ENCODE measurements at regions not wholly inside any gene's neighbourhood (a gene's known extent, or its start where the extent isn't known, plus 50 kb on each side); places are given as distances from the start of the nearest gene placed in this dataset.

DNA sequence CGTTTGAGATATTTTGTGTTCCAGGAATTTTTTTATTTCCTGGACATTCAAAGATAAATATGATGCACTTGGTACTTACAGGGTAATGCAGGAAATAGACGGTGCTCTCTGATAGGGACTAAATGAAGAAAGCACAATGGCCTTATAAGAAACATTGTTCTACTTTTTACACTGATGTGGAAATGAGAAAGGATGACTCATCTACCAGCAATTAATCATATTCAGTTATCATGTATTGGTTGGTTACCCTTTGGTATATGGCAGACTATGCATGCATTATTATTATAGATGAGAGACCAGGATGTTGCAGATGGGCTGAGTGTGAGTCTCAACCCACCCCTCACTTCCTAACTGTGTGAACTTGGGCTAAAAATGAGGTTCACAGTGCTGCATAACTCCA, 222.2 kb downstream of the FLRT2 start:
- in situ Hi-C loops (cut with HindIII; ENCODE audit: low pct_unique_long_range_greater_than_20kb, low sequenced_read_pairs), result no loop called here

GRCh38 chr14:85744573-85744972, 214.6 kb downstream of the FLRT2 start:
- CTCF ChIA-PET, result no interaction called here
- intact Hi-C loops (cut with micrococcal nuclease; ENCODE audit: unreplicated experiment), result no loop called here
- in situ Hi-C loops (cut with HindIII; ENCODE audit: low pct_unique_long_range_greater_than_20kb, low sequenced_read_pairs), result no loop called here
- Histone ChIP-seq H3K36me3 (ENCODE audit: control insufficient read depth, insufficient read depth, low read length) (no peaks in the 10 kb centered on the region), H3K4me3 (ENCODE audit: low read depth in 2 of 2, low read length in 2 of 2) (no peak overlapping the region), H3K27ac (ENCODE audit: low read length) (no peak overlapping the region), H3K4me1 (ENCODE audit: control insufficient read depth, insufficient read depth, low read length) (no peaks in the 10 kb centered on the region), H3K27me3 (ENCODE audit: control insufficient read depth, insufficient read depth, low read length) (no peaks in the 10 kb centered on the region), H3K9me3 (ENCODE audit: control insufficient read depth, insufficient read depth, low read depth, low read length) (no peaks in the 10 kb centered on the region)
- DNase-seq (ENCODE audit: low read depth, low spot score) (no peak), ATAC-seq (no peak)
- POLR2A ChIA-PET, result no interaction called here
- TF ChIP-seq, protein P1, sequence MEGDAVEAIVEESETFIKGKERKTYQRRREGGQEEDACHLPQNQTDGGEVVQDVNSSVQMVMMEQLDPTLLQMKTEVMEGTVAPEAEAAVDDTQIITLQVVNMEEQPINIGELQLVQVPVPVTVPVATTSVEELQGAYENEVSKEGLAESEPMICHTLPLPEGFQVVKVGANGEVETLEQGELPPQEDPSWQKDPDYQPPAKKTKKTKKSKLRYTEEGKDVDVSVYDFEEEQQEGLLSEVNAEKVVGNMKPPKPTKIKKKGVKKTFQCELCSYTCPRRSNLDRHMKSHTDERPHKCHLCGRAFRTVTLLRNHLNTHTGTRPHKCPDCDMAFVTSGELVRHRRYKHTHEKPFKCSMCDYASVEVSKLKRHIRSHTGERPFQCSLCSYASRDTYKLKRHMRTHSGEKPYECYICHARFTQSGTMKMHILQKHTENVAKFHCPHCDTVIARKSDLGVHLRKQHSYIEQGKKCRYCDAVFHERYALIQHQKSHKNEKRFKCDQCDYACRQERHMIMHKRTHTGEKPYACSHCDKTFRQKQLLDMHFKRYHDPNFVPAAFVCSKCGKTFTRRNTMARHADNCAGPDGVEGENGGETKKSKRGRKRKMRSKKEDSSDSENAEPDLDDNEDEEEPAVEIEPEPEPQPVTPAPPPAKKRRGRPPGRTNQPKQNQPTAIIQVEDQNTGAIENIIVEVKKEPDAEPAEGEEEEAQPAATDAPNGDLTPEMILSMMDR (IDR thresholded peaks at IDR 0.05), result no peak
- TF ChIP-seq, protein P2, sequence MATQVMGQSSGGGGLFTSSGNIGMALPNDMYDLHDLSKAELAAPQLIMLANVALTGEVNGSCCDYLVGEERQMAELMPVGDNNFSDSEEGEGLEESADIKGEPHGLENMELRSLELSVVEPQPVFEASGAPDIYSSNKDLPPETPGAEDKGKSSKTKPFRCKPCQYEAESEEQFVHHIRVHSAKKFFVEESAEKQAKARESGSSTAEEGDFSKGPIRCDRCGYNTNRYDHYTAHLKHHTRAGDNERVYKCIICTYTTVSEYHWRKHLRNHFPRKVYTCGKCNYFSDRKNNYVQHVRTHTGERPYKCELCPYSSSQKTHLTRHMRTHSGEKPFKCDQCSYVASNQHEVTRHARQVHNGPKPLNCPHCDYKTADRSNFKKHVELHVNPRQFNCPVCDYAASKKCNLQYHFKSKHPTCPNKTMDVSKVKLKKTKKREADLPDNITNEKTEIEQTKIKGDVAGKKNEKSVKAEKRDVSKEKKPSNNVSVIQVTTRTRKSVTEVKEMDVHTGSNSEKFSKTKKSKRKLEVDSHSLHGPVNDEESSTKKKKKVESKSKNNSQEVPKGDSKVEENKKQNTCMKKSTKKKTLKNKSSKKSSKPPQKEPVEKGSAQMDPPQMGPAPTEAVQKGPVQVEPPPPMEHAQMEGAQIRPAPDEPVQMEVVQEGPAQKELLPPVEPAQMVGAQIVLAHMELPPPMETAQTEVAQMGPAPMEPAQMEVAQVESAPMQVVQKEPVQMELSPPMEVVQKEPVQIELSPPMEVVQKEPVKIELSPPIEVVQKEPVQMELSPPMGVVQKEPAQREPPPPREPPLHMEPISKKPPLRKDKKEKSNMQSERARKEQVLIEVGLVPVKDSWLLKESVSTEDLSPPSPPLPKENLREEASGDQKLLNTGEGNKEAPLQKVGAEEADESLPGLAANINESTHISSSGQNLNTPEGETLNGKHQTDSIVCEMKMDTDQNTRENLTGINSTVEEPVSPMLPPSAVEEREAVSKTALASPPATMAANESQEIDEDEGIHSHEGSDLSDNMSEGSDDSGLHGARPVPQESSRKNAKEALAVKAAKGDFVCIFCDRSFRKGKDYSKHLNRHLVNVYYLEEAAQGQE (IDR thresholded peaks at IDR 0.05; ENCODE audit: insufficient read depth in 1 of 2, low read depth in 2 of 2, low read length in 1 of 2), result no peak
- TF ChIP-seq POLR2AphosphoS5 (IDR thresholded peaks at IDR 0.05; ENCODE audit: low read depth, low read length) (no peak), SIN3A (IDR thresholded peaks at IDR 0.05; ENCODE audit: borderline replicate concordance, insufficient read depth, low read depth, low read length) (no peak), TCF7L2 (IDR thresholded peaks at IDR 0.05; ENCODE audit: low read depth, low read length) (no peak)
- no TSS peak for BruUV-seq (replicated peaks)

More for the DNA sequence above, 222.2 kb downstream of the FLRT2 start:
- Histone ChIP-seq H3K27me3 (ENCODE audit: control insufficient read depth, insufficient read depth, low read length) (no peaks in the 10 kb centered on the region), H3K36me3 (ENCODE audit: control insufficient read depth, insufficient read depth, low read length) (no peaks in the 10 kb centered on the region), H3K4me1 (ENCODE audit: control insufficient read depth, insufficient read depth, low read length) (no peaks in the 10 kb centered on the region), H3K27ac (ENCODE audit: low read length) (no peak overlapping the region), H3K4me3 (ENCODE audit: low read depth in 2 of 2, low read length in 2 of 2) (no peak overlapping the region), H3K9me3 (ENCODE audit: control insufficient read depth, insufficient read depth, low read depth, low read length) (no peaks in the 10 kb centered on the region)
- no peak for ATAC-seq
- ChIA-PET POLR2A (no interaction called here), CTCF (no interaction called here)
- intact Hi-C loops (cut with micrococcal nuclease; ENCODE audit: unreplicated experiment), result no loop called here
- BruUV-seq (replicated peaks), result no TSS peak
- TF ChIP-seq, protein P2 (IDR thresholded peaks at IDR 0.05; ENCODE audit: insufficient read depth in 1 of 2, low read depth in 2 of 2, low read length in 1 of 2), result no peak
- DNase-seq (ENCODE audit: low read depth, low spot score), result no peak

Data from Panc1 (cell line).